Uterus (tissue), 3 donors: ENCODE measurements at regions not wholly inside any gene's neighbourhood (a gene's known extent, or its start where the extent isn't known, plus 50 kb on each side); places are given as distances from the start of the nearest gene placed in this dataset.

ENCODE experiments used
- DNase-seq, 2 donors: peaks; one replicate each; pipeline ENCODE4 v3.0.0-alpha.2; 2019 to 2020
- H3K27ac ChIP-seq, 2 donors: fragments of 200-600 bp; sonication (generic); 1 replicate in 1 of 2; 2 replicates in 1 of 2; pipeline ENCODE4 v1.5.1; 2016 to 2018
- H3K27me3 ChIP-seq, 2 donors: fragments of 200-600 bp; sonication (generic); one replicate each; pipeline ENCODE4 v1.5.1; 2018 to 2019; ENCODE audit warnings: control low read depth in 1 of 2
- H3K36me3 ChIP-seq, 2 donors: fragments of 200-600 bp; sonication (generic); one replicate each; pipeline ENCODE4 v1.5.1; 2019; ENCODE audit warnings: control low read depth in 1 of 2
- H3K4me1 ChIP-seq, 2 donors: fragments of 200-600 bp; sonication (generic); one replicate each; pipeline ENCODE4 v1.5.1; 2018 to 2019; ENCODE audit warnings: control low read depth in 1 of 2
- H3K4me3 ChIP-seq, 2 donors: fragments of 200-600 bp; sonication (generic); 1 replicate in 1 of 2; 2 replicates in 1 of 2; pipeline ENCODE4 v1.5.1; 2018 to 2019; ENCODE audit warnings: mild to moderate bottlenecking in 1 of 2
- H3K9me3 ChIP-seq, 2 donors: fragments of 200-600 bp; sonication (generic); one replicate each; pipeline ENCODE4 v1.5.1; 2019; ENCODE audit warnings: control low read depth in 1 of 2
- CTCF ChIP-seq, 4 experiments: fragments of 200-600 bp in 2 of 4; fragments of 450-650 bp in 2 of 4; sonication (generic) in 2 of 4; IDR thresholded peaks; one replicate each; pipeline ENCODE4 v1.5.1; 2016 to 2019; ENCODE audit warnings: antibody characterized with exemption in 4 of 4, mild to moderate bottlenecking in 2 of 4, moderate library complexity in 1 of 4
- POLR2A ChIP-seq, 2 donors: fragments of 450-650 bp; IDR thresholded peaks; one replicate each; pipeline ENCODE4 v1.6.1; 2016; ENCODE audit warnings: antibody characterized with exemption in 2 of 2, mild to moderate bottlenecking in 1 of 2, moderate library complexity in 1 of 2
- intact Hi-C: fragments of 100-400 bp; cut with DNase I; formaldehyde crosslinking; loops from one replicate; pipeline ENCODE4 v1.15.1; 2023; ENCODE audit warnings: low total_unique reads
- donor health status: DM: yes; HTN: yes; CAD: no.

- Histone ChIP-seq H3K9me3 (no peaks in the 10 kb centered on the region), H3K27ac (no peak overlapping the region), H3K4me1 (no peaks in the 10 kb centered on the region), H3K36me3 (no peaks in the 10 kb centered on the region), H3K27me3 (no peaks in the 10 kb centered on the region), H3K4me3 (no peak overlapping the region)
- DNase-seq, result no peak
- intact Hi-C loops, result no loop called here
- TF ChIP-seq CTCF (IDR thresholded peaks at IDR 0.05) (no peak), POLR2A (IDR thresholded peaks at IDR 0.05) (no peak)
Observed at GRCh38 chr10:46220872-46221538, 65.8 kb upstream of the ANTXRL start.

- no peak for TF ChIP-seq CTCF (IDR thresholded peaks at IDR 0.05)
- no peak for TF ChIP-seq POLR2A (IDR thresholded peaks at IDR 0.05)
- intact Hi-C loops, result no loop called here
Observed at GRCh38 chr10:46222364-46222935, 64.3 kb upstream of the ANTXRL start.

GRCh38 chr10:46223064-46223480 lies 63.7 kb upstream of the ANTXRL start:
- Histone ChIP-seq H3K36me3 (no peaks in the 10 kb centered on the region), H3K4me3 (no peak overlapping the region), H3K27me3 (no peaks in the 10 kb centered on the region), H3K9me3 (no peaks in the 10 kb centered on the region), H3K4me1 (no peaks in the 10 kb centered on the region), H3K27ac (no peak overlapping the region)
- intact Hi-C loops, result no loop called here
- DNase-seq, result no peak
- TF ChIP-seq POLR2A (IDR thresholded peaks at IDR 0.05) (no peak), CTCF (IDR thresholded peaks at IDR 0.05) (no peak)

More at GRCh38 chr10:46222364-46222935, 64.3 kb upstream of the ANTXRL start:
- H3K4me3 ChIP-seq, result no peak overlapping the region
- DNase-seq, result no peak
- no peaks in the 10 kb centered on the region for H3K9me3 ChIP-seq
- H3K27me3 ChIP-seq, result no peaks in the 10 kb centered on the region
- no peak overlapping the region for H3K27ac ChIP-seq
- no peaks in the 10 kb centered on the region for H3K4me1 ChIP-seq
- H3K36me3 ChIP-seq, result no peaks in the 10 kb centered on the region

- Histone ChIP-seq H3K4me3 (no peak overlapping the region), H3K9me3 (no peaks in the 10 kb centered on the region), H3K27ac (no peak overlapping the region), H3K36me3 (no peaks in the 10 kb centered on the region), H3K4me1 (no peaks in the 10 kb centered on the region), H3K27me3 (no peaks in the 10 kb centered on the region)
- intact Hi-C loops, result no loop called here
- DNase-seq, result no peak
- TF ChIP-seq CTCF (IDR thresholded peaks at IDR 0.05) (no peak), POLR2A (IDR thresholded peaks at IDR 0.05) (no peak)
Observed at GRCh38 chr10:46223626-46224413, 63.0 kb upstream of the ANTXRL start.

- Histone ChIP-seq H3K36me3 (no peaks in the 10 kb centered on the region), H3K4me3 (no peak overlapping the region), H3K27ac (no peak overlapping the region), H3K9me3 (no peaks in the 10 kb centered on the region), H3K4me1 (no peaks in the 10 kb centered on the region), H3K27me3 (no peaks in the 10 kb centered on the region)
- no peak for DNase-seq
- intact Hi-C loops, result no loop called here
- TF ChIP-seq POLR2A (IDR thresholded peaks at IDR 0.05), result no peak
- no peak for TF ChIP-seq CTCF (IDR thresholded peaks at IDR 0.05)
Observed at GRCh38 chr10:46224414-46224682, 62.4 kb upstream of the ANTXRL start.
